ENCODE measurements at regions not wholly inside any gene's neighbourhood (a gene's known extent, or its start where the extent isn't known, plus 50 kb on each side); places are given as distances from the start of the nearest gene placed in this dataset.

GRCh38 chr6:15968519-15968918 is 160.4 kb upstream of the MYLIP start:
- in situ Hi-C loops (cut with HindIII; ENCODE audit: low sequenced_read_pairs): no loop called here
- DNase-seq (ENCODE audit: low read depth, low spot score): no peak
- no peak for TF ChIP-seq CTCF (IDR thresholded peaks at IDR 0.05; ENCODE audit: low read depth, low read length)
- H3K4me3 ChIP-seq (ENCODE audit: low read depth, low read length): no peak overlapping the region

GRCh38 chr6:15966000-15966520 is 162.8 kb upstream of the MYLIP start:
- TF ChIP-seq CTCF (IDR thresholded peaks at IDR 0.05; ENCODE audit: low read depth, low read length): no peak
- no peak for DNase-seq (ENCODE audit: low read depth, low spot score)
- in situ Hi-C loops (cut with HindIII; ENCODE audit: low sequenced_read_pairs): no loop called here
- no peak overlapping the region for H3K4me3 ChIP-seq (ENCODE audit: low read depth, low read length)

- H3K4me3 ChIP-seq (ENCODE audit: low read depth, low read length): no peak overlapping the region
- in situ Hi-C loops (cut with HindIII; ENCODE audit: low sequenced_read_pairs): no loop called here
- TF ChIP-seq CTCF (IDR thresholded peaks at IDR 0.05; ENCODE audit: low read depth, low read length): no peak
- DNase-seq (ENCODE audit: low read depth, low spot score): peak; percentile 81
Measured at GRCh38 chr6:15962449-15962764, 166.5 kb upstream of the MYLIP start.

GRCh38 chr6:15961635-15962448 is 167.0 kb upstream of the MYLIP start:
- in situ Hi-C loops (cut with HindIII; ENCODE audit: low sequenced_read_pairs): no loop called here
- no peak overlapping the region for H3K4me3 ChIP-seq (ENCODE audit: low read depth, low read length)
- TF ChIP-seq CTCF (IDR thresholded peaks at IDR 0.05; ENCODE audit: low read depth, low read length): no peak
- DNase-seq (ENCODE audit: low read depth, low spot score): no peak

- no peak overlapping the region for H3K4me3 ChIP-seq (ENCODE audit: low read depth, low read length)
- no peak for DNase-seq (ENCODE audit: low read depth, low spot score)
- in situ Hi-C loops (cut with HindIII; ENCODE audit: low sequenced_read_pairs): no loop called here
- no peak for TF ChIP-seq CTCF (IDR thresholded peaks at IDR 0.05; ENCODE audit: low read depth, low read length)
Measured at GRCh38 chr6:15960740-15961634, 167.9 kb upstream of the MYLIP start.

- in situ Hi-C loops (cut with HindIII; ENCODE audit: low sequenced_read_pairs): no loop called here
- no peak for DNase-seq (ENCODE audit: low read depth, low spot score)
- TF ChIP-seq CTCF (IDR thresholded peaks at IDR 0.05; ENCODE audit: low read depth, low read length): no peak
- no peak overlapping the region for H3K4me3 ChIP-seq (ENCODE audit: low read depth, low read length)
Measured at GRCh38 chr6:15957655-15958169, 171.2 kb upstream of the MYLIP start.

All from astrocyte of the spinal cord (primary cell).